ENCODE measurements at regions not wholly inside any gene's neighbourhood (a gene's known extent, or its start where the extent isn't known, plus 50 kb on each side); places are given as distances from the start of the nearest gene placed in this dataset.
"Not testable (repeated sequence)": the region's sequence is repeated elsewhere in the genome, so short reads cannot be mapped to it uniquely, and the experiment has no call there.

- no peaks in the 10 kb centered on the region for H3K27me3 ChIP-seq (ENCODE audit: insufficient read depth, low read length)
- H3K9me3 ChIP-seq (ENCODE audit: low read length) = peaks cover 3% of the 10 kb centered on the region
- no peaks in the 10 kb centered on the region for H3K36me3 ChIP-seq (ENCODE audit: insufficient read depth, low read length)
- H2AFZ ChIP-seq (ENCODE audit: low read depth, low read length) = no peak overlapping the region
- H3K4me3 ChIP-seq (ENCODE audit: low read length) = no peak overlapping the region
- no peaks in the 10 kb centered on the region for H3K4me1 ChIP-seq (ENCODE audit: insufficient read depth, low read length)
These were observed 173.5 kb downstream of the C6orf118 start for GRCh38 chr6:165135889-165136288.

GRCh38 chr6:165129086-165129485 lies 180.3 kb downstream of the C6orf118 start:
- H3K4me3 ChIP-seq (ENCODE audit: low read length) = no peak overlapping the region
- no peaks in the 10 kb centered on the region for H3K36me3 ChIP-seq (ENCODE audit: insufficient read depth, low read length)
- H3K27me3 ChIP-seq (ENCODE audit: insufficient read depth, low read length) = no peaks in the 10 kb centered on the region
- H2AFZ ChIP-seq (ENCODE audit: low read depth, low read length) = no peak overlapping the region
- H3K4me1 ChIP-seq (ENCODE audit: insufficient read depth, low read length) = peaks cover 10% of the 10 kb centered on the region
- no peaks in the 10 kb centered on the region for H3K9me3 ChIP-seq (ENCODE audit: low read length)

GRCh38 chr6:165127743-165128142 lies 181.7 kb downstream of the C6orf118 start:
- not testable (repeated sequence) for H3K27me3 ChIP-seq (ENCODE audit: insufficient read depth, low read length); H2AFZ ChIP-seq (ENCODE audit: low read depth, low read length); H3K4me1 ChIP-seq (ENCODE audit: insufficient read depth, low read length); H3K36me3 ChIP-seq (ENCODE audit: insufficient read depth, low read length); H3K4me3 ChIP-seq (ENCODE audit: low read length); H3K9me3 ChIP-seq (ENCODE audit: low read length)

- H3K9me3 ChIP-seq (ENCODE audit: low read length); H3K27me3 ChIP-seq (ENCODE audit: insufficient read depth, low read length); H2AFZ ChIP-seq (ENCODE audit: low read depth, low read length); H3K36me3 ChIP-seq (ENCODE audit: insufficient read depth, low read length); H3K4me3 ChIP-seq (ENCODE audit: low read length): not testable (repeated sequence)
- peaks cover 12% of the 10 kb centered on the region for H3K4me1 ChIP-seq (ENCODE audit: insufficient read depth, low read length)
These were observed 184.7 kb downstream of the C6orf118 start for GRCh38 chr6:165124681-165125080.

GRCh38 chr6:165119231-165120020 lies 190.0 kb downstream of the C6orf118 start:
- no peaks in the 10 kb centered on the region for H3K27me3 ChIP-seq (ENCODE audit: insufficient read depth, low read length)
- H3K4me3 ChIP-seq (ENCODE audit: low read length) = no peak overlapping the region
- H3K36me3 ChIP-seq (ENCODE audit: insufficient read depth, low read length) = no peaks in the 10 kb centered on the region
- peaks cover 10% of the 10 kb centered on the region for H3K4me1 ChIP-seq (ENCODE audit: insufficient read depth, low read length)
- no peaks in the 10 kb centered on the region for H3K9me3 ChIP-seq (ENCODE audit: low read length)
- no peak overlapping the region for H2AFZ ChIP-seq (ENCODE audit: low read depth, low read length)

- H3K9me3 ChIP-seq (ENCODE audit: low read length) = no peaks in the 10 kb centered on the region
These were observed 190.7 kb downstream of the C6orf118 start for GRCh38 chr6:165118736-165119135.

GRCh38 chr6:165117806-165118205 lies 191.6 kb downstream of the C6orf118 start:
- no peaks in the 10 kb centered on the region for H3K27me3 ChIP-seq (ENCODE audit: insufficient read depth, low read length)

More at GRCh38 chr6:165118736-165119135, 190.7 kb downstream of the C6orf118 start:
- no peaks in the 10 kb centered on the region for H3K36me3 ChIP-seq (ENCODE audit: insufficient read depth, low read length)
- H3K27me3 ChIP-seq (ENCODE audit: insufficient read depth, low read length) = no peaks in the 10 kb centered on the region
- peaks cover 10% of the 10 kb centered on the region for H3K4me1 ChIP-seq (ENCODE audit: insufficient read depth, low read length)
- no peak overlapping the region for H3K4me3 ChIP-seq (ENCODE audit: low read length)
- no peak overlapping the region for H2AFZ ChIP-seq (ENCODE audit: low read depth, low read length)

GRCh38 chr6:165117121-165117520 lies 192.3 kb downstream of the C6orf118 start:
- Histone ChIP-seq H2AFZ (ENCODE audit: low read depth, low read length) (no peak overlapping the region), H3K36me3 (ENCODE audit: insufficient read depth, low read length) (no peaks in the 10 kb centered on the region), H3K4me3 (ENCODE audit: low read length) (no peak overlapping the region), H3K4me1 (ENCODE audit: insufficient read depth, low read length) (peaks cover 10% of the 10 kb centered on the region), H3K9me3 (ENCODE audit: low read length) (no peaks in the 10 kb centered on the region), H3K27me3 (ENCODE audit: insufficient read depth, low read length) (no peaks in the 10 kb centered on the region)

More at GRCh38 chr6:165117806-165118205, 191.6 kb downstream of the C6orf118 start:
- H3K4me3 ChIP-seq (ENCODE audit: low read length) = no peak overlapping the region
- no peaks in the 10 kb centered on the region for H3K9me3 ChIP-seq (ENCODE audit: low read length)
- peaks cover 10% of the 10 kb centered on the region for H3K4me1 ChIP-seq (ENCODE audit: insufficient read depth, low read length)
- no peaks in the 10 kb centered on the region for H3K36me3 ChIP-seq (ENCODE audit: insufficient read depth, low read length)
- H2AFZ ChIP-seq (ENCODE audit: low read depth, low read length) = no peak overlapping the region

GRCh38 chr6:165110860-165111259 lies 198.5 kb downstream of the C6orf118 start:
- no peaks in the 10 kb centered on the region for H3K4me1 ChIP-seq (ENCODE audit: insufficient read depth, low read length)
- no peaks in the 10 kb centered on the region for H3K27me3 ChIP-seq (ENCODE audit: insufficient read depth, low read length)
- no peaks in the 10 kb centered on the region for H3K9me3 ChIP-seq (ENCODE audit: low read length)
- H2AFZ ChIP-seq (ENCODE audit: low read depth, low read length) = no peak overlapping the region
- H3K36me3 ChIP-seq (ENCODE audit: insufficient read depth, low read length) = no peaks in the 10 kb centered on the region
- H3K4me3 ChIP-seq (ENCODE audit: low read length) = no peak overlapping the region

- H3K4me3 ChIP-seq (ENCODE audit: low read length) = no peak overlapping the region
- no peak overlapping the region for H2AFZ ChIP-seq (ENCODE audit: low read depth, low read length)
- no peaks in the 10 kb centered on the region for H3K27me3 ChIP-seq (ENCODE audit: insufficient read depth, low read length)
- no peaks in the 10 kb centered on the region for H3K4me1 ChIP-seq (ENCODE audit: insufficient read depth, low read length)
- no peaks in the 10 kb centered on the region for H3K9me3 ChIP-seq (ENCODE audit: low read length)
- no peaks in the 10 kb centered on the region for H3K36me3 ChIP-seq (ENCODE audit: insufficient read depth, low read length)
These were observed 200.4 kb downstream of the C6orf118 start for GRCh38 chr6:165109011-165109410.

GRCh38 chr6:165106261-165106660 lies 203.1 kb downstream of the C6orf118 start:
- no peaks in the 10 kb centered on the region for H3K27me3 ChIP-seq (ENCODE audit: insufficient read depth, low read length)
- no peaks in the 10 kb centered on the region for H3K9me3 ChIP-seq (ENCODE audit: low read length)
- H3K36me3 ChIP-seq (ENCODE audit: insufficient read depth, low read length) = no peaks in the 10 kb centered on the region
- no peak overlapping the region for H2AFZ ChIP-seq (ENCODE audit: low read depth, low read length)
- H3K4me1 ChIP-seq (ENCODE audit: insufficient read depth, low read length) = no peaks in the 10 kb centered on the region
- no peak overlapping the region for H3K4me3 ChIP-seq (ENCODE audit: low read length)

- H3K27me3 ChIP-seq (ENCODE audit: insufficient read depth, low read length) = no peaks in the 10 kb centered on the region
- H3K4me1 ChIP-seq (ENCODE audit: insufficient read depth, low read length) = no peaks in the 10 kb centered on the region
- no peak overlapping the region for H2AFZ ChIP-seq (ENCODE audit: low read depth, low read length)
- H3K36me3 ChIP-seq (ENCODE audit: insufficient read depth, low read length) = no peaks in the 10 kb centered on the region
- no peak overlapping the region for H3K4me3 ChIP-seq (ENCODE audit: low read length)
- H3K9me3 ChIP-seq (ENCODE audit: low read length) = peaks cover 6% of the 10 kb centered on the region
These were observed 211.2 kb downstream of the C6orf118 start for GRCh38 chr6:165098165-165098564.

- Histone ChIP-seq H3K27me3 (ENCODE audit: insufficient read depth, low read length) (no peaks in the 10 kb centered on the region), H3K36me3 (ENCODE audit: insufficient read depth, low read length) (no peaks in the 10 kb centered on the region), H3K4me3 (ENCODE audit: low read length) (no peak overlapping the region), H3K4me1 (ENCODE audit: insufficient read depth, low read length) (no peaks in the 10 kb centered on the region), H2AFZ (ENCODE audit: low read depth, low read length) (no peak overlapping the region), H3K9me3 (ENCODE audit: low read length) (peaks cover 6% of the 10 kb centered on the region)
These were observed 212.5 kb downstream of the C6orf118 start for GRCh38 chr6:165096868-165097267.

- H3K4me1 ChIP-seq (ENCODE audit: insufficient read depth, low read length) = peaks cover 4% of the 10 kb centered on the region
- H3K9me3 ChIP-seq (ENCODE audit: low read length) = peaks cover 6% of the 10 kb centered on the region
- H3K27me3 ChIP-seq (ENCODE audit: insufficient read depth, low read length) = no peaks in the 10 kb centered on the region
- no peak overlapping the region for H2AFZ ChIP-seq (ENCODE audit: low read depth, low read length)
- no peak overlapping the region for H3K4me3 ChIP-seq (ENCODE audit: low read length)
- no peaks in the 10 kb centered on the region for H3K36me3 ChIP-seq (ENCODE audit: insufficient read depth, low read length)
These were observed 213.2 kb downstream of the C6orf118 start for GRCh38 chr6:165096209-165096608.

Measured in neuron (in vitro differentiated cells).